GM19452 (cell line): ENCODE measurements at regions not wholly inside any gene's neighbourhood (a gene's known extent, or its start where the extent isn't known, plus 50 kb on each side); places are given as distances from the start of the nearest gene placed in this dataset.
"Not testable (repeated sequence)": the region's sequence is repeated elsewhere in the genome, so short reads cannot be mapped to it uniquely, and the experiment has no call there.

Source experiments
- ATAC-seq: cut with Tn5 transposase; IDR thresholded peaks from one replicate; pipeline ENCODE4 v1.9.1; 2021; ENCODE audit not compliant: unreplicated experiment

GRCh38 chr7:17084166-17084475, 202.3 kb upstream of the AGR3 start:
- ATAC-seq = no peak

DNA sequence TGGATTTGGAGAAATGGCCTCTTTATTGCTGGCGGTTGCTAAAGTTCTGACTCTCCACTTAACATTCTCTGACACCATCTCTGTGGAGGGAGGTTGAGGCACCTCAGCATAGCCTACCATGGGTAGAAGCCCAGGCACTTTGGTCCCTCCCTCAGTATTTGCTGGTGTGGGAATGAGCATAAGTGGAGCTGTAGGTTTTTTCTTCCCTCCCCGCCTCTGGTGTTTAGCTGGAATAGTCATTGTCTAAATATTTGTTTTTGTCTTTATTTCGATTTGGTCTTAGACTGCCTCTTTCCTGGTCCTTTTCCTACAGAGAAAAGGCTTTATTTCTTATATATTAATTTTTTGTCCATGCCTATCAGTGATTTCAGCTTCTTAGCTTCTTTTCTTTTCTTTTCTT, 203.4 kb upstream of the AGR3 start:
- ATAC-seq = no peak

DNA sequence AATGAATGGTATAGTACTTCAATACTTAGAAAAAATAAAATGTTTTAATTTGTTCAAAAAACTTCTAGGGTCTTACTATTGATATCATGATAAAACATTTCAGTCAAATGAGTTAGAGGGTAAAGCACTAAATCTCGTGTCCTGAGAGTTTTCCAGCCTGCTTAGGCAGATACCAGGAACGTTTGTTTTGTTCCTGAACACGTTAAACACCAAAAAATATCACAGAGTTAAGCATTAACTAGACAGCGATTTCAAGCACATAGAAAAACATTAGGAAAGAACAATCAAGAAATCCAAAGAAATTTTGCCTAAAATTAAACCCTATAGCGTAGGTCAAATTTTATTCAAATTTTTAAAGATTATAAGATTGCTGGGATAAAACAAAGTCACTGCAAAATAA, 204.6 kb upstream of the AGR3 start:
- ATAC-seq = no peak

- ATAC-seq = no peak
Observed at GRCh38 chr7:17090751-17091150, 207.7 kb upstream of the AHR start.

DNA sequence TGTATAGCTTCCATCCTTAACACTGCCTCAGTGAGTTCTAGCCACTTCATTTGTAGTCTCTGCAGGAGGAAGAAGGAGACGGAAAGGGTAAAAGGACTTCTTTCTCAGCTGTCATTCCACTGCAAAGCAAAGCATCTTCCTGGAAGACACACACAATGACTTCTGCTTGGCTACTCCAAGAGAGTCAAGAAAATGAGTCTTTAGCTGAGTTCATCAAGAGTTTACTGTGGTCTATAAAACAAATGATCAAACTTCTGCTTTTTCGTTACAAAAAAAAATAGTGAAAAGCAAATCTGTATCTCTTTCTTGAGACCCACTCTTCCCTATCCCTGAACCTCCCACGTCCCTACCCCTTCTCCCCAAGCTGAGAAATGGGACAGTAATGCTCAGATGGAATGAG, 205.0 kb upstream of the AHR start:
- ATAC-seq = no peak

GRCh38 chr7:17094963-17095574, 203.4 kb upstream of the AHR start:
- ATAC-seq = no peak

- no peak for ATAC-seq
Observed at GRCh38 chr7:17095931-17096330, 202.5 kb upstream of the AHR start.

DNA sequence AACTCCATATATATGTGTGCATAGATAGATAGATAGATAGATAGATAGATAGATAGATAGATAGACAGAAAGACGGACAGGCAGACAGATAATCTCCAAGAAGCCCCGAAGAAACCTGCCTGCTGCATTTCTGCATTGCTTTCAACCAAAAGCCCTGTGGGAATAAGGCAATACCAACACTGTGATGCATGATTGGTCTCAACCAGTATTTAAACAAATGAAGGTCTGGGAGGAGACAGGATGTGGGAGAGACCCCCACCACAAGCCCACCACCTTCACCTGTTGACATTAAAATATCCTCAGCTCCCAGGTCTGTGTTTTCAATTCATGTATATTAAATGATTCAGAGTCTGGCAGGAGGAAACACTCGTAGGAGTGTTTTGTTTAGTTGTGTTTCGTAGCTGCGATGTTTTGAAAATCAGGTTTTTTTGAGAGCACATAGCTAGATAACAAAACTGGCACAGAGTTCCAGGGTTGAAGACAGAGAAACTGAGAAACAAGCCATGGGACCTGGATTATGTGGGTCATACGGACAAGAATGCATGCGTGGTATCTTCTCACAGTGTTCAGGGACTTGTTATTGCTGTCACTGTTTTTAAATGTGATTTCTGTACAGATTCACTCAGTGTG, 200.7 kb upstream of the AHR start:
- no peak for ATAC-seq

GRCh38 chr7:17098515-17098914, 199.9 kb upstream of the AHR start:
- no peak for ATAC-seq

DNA sequence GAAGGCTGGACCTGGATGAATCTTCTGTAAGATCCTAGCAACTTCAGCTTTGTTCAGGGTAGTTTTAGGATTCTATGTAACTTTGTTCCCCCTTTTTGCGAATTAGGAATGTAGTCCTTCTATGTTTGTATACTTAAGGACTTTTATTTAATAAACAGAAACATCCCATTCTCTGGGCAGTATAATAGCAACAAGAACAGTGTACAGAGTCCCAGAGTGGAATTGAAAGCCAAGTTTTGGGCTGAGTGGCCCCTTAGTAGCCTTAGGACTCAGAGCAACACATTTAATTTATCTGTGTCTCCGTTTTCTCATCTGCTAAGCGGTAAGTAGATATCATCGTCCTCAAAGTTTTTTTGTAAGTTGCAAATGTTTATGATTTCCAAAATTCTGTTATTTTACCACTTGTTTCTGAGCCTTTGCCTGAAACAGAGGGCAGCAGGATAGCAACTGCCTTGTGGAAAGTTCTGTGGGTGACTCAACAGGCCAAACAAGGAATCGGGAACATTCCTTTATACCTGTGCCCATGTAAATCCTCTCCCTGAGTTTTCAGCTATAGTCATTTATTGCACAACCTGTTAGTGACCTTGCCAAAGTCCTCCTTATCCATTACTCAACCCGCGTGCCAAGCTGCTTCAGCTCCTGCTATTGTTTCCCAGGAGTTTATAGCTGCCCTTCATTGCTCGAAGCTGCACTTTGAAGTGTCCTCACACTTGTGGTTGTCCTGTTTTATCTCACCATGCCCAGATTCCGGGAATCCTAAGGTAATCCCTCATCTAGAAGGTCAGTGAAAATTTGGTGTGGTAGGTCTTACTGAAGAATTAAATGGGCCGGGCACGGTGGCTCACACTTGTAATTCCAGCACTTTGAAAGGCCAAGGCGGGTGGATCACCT, 199.1 kb upstream of the AHR start:
- ATAC-seq = no peak

DNA sequence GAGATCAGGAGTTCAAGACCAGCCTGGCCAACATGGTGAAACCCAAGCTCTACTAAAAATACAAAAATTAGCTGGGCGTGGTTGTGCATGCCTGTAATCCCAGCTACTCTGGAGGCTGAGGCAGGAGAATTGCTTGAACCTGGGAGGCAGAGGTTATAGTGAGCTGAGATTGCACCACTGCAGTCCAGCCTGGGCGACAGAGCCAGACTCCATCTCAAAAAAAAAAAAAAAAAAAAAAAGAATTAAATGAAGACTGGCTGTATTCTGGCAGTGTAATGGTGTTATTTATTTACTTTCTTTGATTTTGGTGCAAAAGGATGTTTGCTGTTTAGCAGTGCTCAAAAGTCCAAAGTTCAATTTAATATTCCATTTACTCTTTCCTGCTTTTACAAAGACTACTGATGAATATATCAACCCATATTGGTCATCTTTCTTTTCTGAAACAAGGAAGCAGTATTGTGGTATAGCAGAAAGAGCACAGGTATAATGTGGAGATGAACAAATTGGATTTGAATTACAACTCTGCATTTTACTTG, 198.4 kb upstream of the AHR start:
- ATAC-seq = not testable (repeated sequence)

DNA sequence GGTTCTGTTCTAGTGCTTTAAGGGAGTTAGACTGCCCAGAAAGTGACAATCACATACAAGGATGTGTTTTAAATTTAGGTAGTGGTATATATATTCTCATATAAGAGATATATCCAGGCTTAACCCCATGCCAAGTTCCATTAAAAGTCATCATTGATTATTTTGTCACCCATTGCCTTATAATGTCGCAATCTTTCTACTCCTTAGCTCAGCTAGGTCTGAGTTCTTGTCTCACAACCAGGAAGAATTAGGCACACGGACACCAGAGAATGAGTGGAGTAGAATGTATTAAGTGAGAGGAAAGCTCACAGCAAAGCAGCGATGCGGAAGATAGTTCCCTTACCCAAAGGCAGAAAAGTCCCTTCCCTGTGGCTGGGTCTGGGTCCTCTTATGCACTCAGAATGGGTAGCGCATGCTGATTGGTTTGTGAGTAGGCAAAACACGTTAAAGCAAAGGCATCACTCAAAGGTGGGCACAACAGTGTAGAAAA, 197.2 kb upstream of the AHR start:
- ATAC-seq = no peak

- no peak for ATAC-seq
Observed at GRCh38 chr7:17103170-17103569, 195.3 kb upstream of the AHR start.

DNA sequence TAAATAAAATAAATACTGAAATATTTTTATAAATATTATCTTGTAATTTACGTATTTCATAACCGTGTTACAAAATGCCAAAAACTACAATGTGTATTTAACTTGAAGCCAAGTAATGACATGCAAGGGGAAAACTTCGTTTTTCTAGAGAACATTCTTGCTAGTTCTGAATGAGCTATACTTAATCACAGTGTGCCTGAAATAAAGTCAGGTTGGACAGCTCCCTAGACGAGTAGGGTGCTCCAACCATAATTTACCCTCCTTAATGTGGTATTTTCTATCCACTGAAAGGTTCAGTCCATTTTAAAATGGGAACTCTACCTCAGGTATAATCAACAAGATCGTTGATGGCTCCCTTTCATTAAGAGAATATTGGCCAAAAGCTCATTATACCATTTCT, 194.5 kb upstream of the AHR start:
- no peak for ATAC-seq

GRCh38 chr7:17104419-17104818, 194.0 kb upstream of the AHR start:
- ATAC-seq = no peak

- no peak for ATAC-seq
Observed at GRCh38 chr7:17105701-17106100, 192.8 kb upstream of the AHR start.

DNA sequence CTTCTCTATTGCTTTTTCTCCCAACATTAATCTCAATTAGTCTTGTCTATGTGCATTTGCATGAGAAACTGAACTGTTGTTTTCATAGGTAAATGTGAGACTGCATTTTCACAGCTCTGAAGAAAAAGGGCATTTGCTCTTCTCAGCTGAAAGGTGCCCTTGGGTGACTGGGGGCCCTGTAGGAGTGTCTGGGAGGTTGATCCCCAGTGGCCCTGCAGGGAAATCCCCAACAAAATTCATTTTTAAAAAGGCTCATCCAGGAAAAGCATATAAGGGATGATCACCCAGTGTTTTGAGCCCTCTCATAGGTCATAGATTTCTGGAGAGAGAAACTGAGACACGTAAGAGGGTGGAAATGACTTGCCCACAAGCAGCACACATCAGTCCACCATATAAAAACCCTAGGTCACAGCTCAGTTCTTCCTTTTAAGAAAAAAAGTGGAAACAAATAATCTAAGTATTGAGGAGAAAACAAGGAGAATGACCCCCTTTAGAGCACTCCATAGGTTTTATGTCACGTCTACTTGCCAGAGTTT, 190.3 kb upstream of the AHR start:
- ATAC-seq = no peak

DNA sequence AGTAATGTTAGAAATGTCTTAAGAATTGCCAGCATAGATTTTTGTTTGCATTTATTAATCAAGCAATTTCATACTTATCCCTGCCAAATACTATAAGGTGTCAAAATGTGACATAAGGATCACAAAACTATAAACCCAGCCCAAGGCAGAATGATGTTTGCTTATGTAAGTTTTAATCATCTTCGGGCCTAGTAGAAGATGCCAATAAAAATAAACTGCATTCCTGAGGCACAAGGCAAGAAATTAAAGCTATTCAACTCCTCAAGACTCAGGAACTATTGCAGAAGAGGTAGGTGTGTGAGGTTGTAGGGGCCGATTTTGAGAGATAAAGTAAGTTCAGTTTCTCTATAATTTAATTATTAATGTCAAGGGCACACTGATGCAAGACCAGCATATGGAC, 189.4 kb upstream of the AHR start:
- ATAC-seq = no peak

GRCh38 chr7:17113770-17114169, 184.7 kb upstream of the AHR start:
- ATAC-seq = not testable (repeated sequence)

- ATAC-seq = no peak
Observed at GRCh38 chr7:17118412-17118811, 180.0 kb upstream of the AHR start.

DNA sequence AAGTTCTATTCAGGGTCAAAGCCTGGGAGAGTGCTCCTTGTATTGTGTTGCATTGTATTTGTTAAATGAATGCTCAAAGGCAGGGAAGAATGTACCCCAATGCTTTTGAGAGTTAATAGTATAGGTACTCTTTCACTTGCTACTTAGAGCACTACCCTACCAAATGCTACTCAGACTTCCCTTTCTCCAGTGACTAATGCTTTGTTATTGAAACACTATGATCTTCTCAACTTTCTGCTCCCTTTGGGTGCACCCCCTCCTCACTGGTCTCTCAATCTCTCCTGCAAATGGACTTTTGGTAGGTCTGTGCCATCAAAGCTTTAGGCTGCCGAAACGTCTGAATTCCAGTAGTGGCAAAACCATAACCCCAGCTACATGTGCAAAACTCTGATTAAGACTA, 177.7 kb upstream of the AHR start:
- ATAC-seq = no peak

DNA sequence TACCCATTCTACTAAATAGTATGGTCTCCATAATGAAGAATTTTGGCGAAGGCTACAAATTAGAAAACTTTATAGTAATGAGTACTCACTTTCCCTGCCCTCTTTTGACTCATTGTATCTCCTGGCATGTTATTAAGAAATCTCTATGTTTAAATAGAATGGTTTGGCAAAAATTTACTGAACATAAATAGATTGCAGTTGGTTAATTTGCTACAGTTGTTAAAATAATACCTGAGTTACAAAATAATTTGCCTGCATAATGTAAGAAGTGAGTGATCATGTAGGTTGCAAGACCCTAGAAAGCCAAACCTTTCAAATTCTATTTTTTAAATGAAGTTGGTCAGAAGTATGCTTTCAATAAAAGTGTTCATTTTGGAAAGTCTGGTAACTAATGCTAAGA, 176.8 kb upstream of the AHR start:
- no peak for ATAC-seq
